Breast epithelium (tissue), 3 donors: ENCODE measurements at regions not wholly inside any gene's neighbourhood (a gene's known extent, or its start where the extent isn't known, plus 50 kb on each side); places are given as distances from the start of the nearest gene placed in this dataset.

ENCODE experiments used
- POLR2A ChIP-seq: fragments of 450-650 bp; IDR thresholded peaks from one replicate; pipeline ENCODE4 v1.6.1; 2016; ENCODE audit warnings: antibody characterized with exemption, mild to moderate bottlenecking, moderate library complexity
- POLR2AphosphoS5 ChIP-seq, 3 donors: sonication (generic); formaldehyde crosslinking; IDR thresholded peaks; one replicate each; pipeline ENCODE4 v1.6.1; 2017; ENCODE audit warnings: antibody characterized with exemption in 3 of 3
- TF ChIP-seq, protein P1 (sequence below), 3 donors: fragments of 450-650 bp; IDR thresholded peaks; one replicate each; pipeline ENCODE4 v1.5.1; 2016 to 2017; ENCODE audit warnings: antibody characterized with exemption in 3 of 3, mild to moderate bottlenecking in 3 of 3, moderate library complexity in 3 of 3

GRCh38 chr10:50999163-50999562, 75.1 kb upstream of the PRKG1 start:
- TF ChIP-seq, protein P1, sequence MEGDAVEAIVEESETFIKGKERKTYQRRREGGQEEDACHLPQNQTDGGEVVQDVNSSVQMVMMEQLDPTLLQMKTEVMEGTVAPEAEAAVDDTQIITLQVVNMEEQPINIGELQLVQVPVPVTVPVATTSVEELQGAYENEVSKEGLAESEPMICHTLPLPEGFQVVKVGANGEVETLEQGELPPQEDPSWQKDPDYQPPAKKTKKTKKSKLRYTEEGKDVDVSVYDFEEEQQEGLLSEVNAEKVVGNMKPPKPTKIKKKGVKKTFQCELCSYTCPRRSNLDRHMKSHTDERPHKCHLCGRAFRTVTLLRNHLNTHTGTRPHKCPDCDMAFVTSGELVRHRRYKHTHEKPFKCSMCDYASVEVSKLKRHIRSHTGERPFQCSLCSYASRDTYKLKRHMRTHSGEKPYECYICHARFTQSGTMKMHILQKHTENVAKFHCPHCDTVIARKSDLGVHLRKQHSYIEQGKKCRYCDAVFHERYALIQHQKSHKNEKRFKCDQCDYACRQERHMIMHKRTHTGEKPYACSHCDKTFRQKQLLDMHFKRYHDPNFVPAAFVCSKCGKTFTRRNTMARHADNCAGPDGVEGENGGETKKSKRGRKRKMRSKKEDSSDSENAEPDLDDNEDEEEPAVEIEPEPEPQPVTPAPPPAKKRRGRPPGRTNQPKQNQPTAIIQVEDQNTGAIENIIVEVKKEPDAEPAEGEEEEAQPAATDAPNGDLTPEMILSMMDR (IDR thresholded peaks at IDR 0.05) = no peak
- no peak for TF ChIP-seq POLR2A
- no peak for TF ChIP-seq POLR2AphosphoS5 (IDR thresholded peaks at IDR 0.05)
